ENCODE measurements at regions not wholly inside any gene's neighbourhood (a gene's known extent, or its start where the extent isn't known, plus 50 kb on each side); places are given as distances from the start of the nearest gene placed in this dataset.

DNA sequence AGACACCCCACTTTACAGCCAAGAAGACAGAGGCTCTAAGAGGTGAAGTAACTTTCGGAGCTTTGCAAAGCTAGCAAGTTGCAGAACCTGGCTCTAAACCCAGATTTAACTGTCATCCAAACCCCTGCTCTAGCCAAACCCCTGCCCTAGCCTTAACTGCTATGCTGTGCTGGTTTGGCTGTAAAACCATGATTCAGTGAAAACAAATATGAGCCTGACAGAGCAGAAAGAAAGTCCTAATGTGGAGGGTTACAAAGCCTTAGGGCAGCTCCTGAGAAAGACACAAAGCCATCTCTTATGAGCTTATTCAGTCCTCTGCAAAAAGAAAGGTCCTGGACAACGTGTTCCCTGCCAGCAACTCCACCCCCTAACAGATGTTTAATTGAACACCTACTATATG is 172.8 kb downstream of the KATNAL1 start:
- intact Hi-C loops (cut with micrococcal nuclease; ENCODE audit: unreplicated experiment): no loop called here
- CTCF ChIA-PET: interaction anchor here (0.6 kb wide), 1 partner anchor 22 kb away, joined by 3 read pairs; no protein-coding TSS in a partner anchor
- no peaks in the 10 kb centered on the region; the same call in 1 of the 2 replicates for H3K4me1 ChIP-seq (ENCODE audit: control insufficient read depth, insufficient read depth, low read length)
- H3K4me3 ChIP-seq (ENCODE audit: low read depth in 2 of 2, low read length in 2 of 2): no peak overlapping the region
- BruUV-seq (replicated peaks): no TSS peak
- no peak overlapping the region for H3K27ac ChIP-seq (ENCODE audit: low read length)
- H3K27me3 ChIP-seq (ENCODE audit: control insufficient read depth, insufficient read depth, low read length): no peaks in the 10 kb centered on the region
- ATAC-seq: no peak
- DNase-seq (ENCODE audit: low read depth, low spot score): no peak
- H3K36me3 ChIP-seq (ENCODE audit: control insufficient read depth, insufficient read depth, low read length): no peaks in the 10 kb centered on the region
- no peaks in the 10 kb centered on the region for H3K9me3 ChIP-seq (ENCODE audit: control insufficient read depth, insufficient read depth, low read depth, low read length)
- in situ Hi-C loops (cut with HindIII; ENCODE audit: low pct_unique_long_range_greater_than_20kb, low sequenced_read_pairs): no loop called here
- TF ChIP-seq, protein P1, sequence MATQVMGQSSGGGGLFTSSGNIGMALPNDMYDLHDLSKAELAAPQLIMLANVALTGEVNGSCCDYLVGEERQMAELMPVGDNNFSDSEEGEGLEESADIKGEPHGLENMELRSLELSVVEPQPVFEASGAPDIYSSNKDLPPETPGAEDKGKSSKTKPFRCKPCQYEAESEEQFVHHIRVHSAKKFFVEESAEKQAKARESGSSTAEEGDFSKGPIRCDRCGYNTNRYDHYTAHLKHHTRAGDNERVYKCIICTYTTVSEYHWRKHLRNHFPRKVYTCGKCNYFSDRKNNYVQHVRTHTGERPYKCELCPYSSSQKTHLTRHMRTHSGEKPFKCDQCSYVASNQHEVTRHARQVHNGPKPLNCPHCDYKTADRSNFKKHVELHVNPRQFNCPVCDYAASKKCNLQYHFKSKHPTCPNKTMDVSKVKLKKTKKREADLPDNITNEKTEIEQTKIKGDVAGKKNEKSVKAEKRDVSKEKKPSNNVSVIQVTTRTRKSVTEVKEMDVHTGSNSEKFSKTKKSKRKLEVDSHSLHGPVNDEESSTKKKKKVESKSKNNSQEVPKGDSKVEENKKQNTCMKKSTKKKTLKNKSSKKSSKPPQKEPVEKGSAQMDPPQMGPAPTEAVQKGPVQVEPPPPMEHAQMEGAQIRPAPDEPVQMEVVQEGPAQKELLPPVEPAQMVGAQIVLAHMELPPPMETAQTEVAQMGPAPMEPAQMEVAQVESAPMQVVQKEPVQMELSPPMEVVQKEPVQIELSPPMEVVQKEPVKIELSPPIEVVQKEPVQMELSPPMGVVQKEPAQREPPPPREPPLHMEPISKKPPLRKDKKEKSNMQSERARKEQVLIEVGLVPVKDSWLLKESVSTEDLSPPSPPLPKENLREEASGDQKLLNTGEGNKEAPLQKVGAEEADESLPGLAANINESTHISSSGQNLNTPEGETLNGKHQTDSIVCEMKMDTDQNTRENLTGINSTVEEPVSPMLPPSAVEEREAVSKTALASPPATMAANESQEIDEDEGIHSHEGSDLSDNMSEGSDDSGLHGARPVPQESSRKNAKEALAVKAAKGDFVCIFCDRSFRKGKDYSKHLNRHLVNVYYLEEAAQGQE (IDR thresholded peaks at IDR 0.05; ENCODE audit: insufficient read depth in 1 of 2, low read depth in 2 of 2, low read length in 1 of 2): no peak
- TF ChIP-seq SIN3A (IDR thresholded peaks at IDR 0.05; ENCODE audit: borderline replicate concordance, insufficient read depth, low read depth, low read length): no peak
- no peak for TF ChIP-seq TCF7L2 (IDR thresholded peaks at IDR 0.05; ENCODE audit: low read depth, low read length)
- TF ChIP-seq, protein P2, sequence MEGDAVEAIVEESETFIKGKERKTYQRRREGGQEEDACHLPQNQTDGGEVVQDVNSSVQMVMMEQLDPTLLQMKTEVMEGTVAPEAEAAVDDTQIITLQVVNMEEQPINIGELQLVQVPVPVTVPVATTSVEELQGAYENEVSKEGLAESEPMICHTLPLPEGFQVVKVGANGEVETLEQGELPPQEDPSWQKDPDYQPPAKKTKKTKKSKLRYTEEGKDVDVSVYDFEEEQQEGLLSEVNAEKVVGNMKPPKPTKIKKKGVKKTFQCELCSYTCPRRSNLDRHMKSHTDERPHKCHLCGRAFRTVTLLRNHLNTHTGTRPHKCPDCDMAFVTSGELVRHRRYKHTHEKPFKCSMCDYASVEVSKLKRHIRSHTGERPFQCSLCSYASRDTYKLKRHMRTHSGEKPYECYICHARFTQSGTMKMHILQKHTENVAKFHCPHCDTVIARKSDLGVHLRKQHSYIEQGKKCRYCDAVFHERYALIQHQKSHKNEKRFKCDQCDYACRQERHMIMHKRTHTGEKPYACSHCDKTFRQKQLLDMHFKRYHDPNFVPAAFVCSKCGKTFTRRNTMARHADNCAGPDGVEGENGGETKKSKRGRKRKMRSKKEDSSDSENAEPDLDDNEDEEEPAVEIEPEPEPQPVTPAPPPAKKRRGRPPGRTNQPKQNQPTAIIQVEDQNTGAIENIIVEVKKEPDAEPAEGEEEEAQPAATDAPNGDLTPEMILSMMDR (IDR thresholded peaks at IDR 0.05): no peak
- no peak for TF ChIP-seq POLR2AphosphoS5 (IDR thresholded peaks at IDR 0.05; ENCODE audit: low read depth, low read length)
- POLR2A ChIA-PET: no interaction called here

DNA sequence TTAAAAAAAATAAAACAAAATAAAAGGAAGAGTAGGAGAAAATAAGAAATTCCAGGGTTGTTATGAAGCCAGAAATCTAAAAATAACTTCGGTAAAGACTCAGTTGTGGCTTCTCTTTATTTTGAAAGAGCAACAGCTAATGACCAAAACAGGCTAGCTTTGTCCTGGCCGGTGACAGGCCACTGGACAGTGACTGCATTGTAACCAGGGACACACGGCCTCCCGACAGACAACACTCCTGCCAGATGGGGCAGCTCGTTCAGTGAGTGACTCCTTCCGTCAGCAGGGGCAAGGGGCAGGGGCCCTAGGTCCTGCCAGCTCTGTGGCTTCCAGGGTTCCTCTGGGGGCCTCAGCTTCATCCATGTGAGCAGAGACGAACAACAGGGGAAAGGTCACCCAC is 173.4 kb downstream of the KATNAL1 start:
- Histone ChIP-seq H3K27me3 (ENCODE audit: control insufficient read depth, insufficient read depth, low read length) (no peaks in the 10 kb centered on the region), H3K9me3 (ENCODE audit: control insufficient read depth, insufficient read depth, low read depth, low read length) (no peaks in the 10 kb centered on the region), H3K36me3 (ENCODE audit: control insufficient read depth, insufficient read depth, low read length) (no peaks in the 10 kb centered on the region), H3K27ac (ENCODE audit: low read length) (no peak overlapping the region), H3K4me1 (ENCODE audit: control insufficient read depth, insufficient read depth, low read length) (no peaks in the 10 kb centered on the region; the same call in 1 of the 2 replicates), H3K4me3 (ENCODE audit: low read depth in 2 of 2, low read length in 2 of 2) (no peak overlapping the region)
- CTCF ChIA-PET: no interaction called here
- BruUV-seq (replicated peaks): no TSS peak
- ATAC-seq: no peak
- intact Hi-C loops (cut with micrococcal nuclease; ENCODE audit: unreplicated experiment): no loop called here
- POLR2A ChIA-PET: no interaction called here
- no peak for DNase-seq (ENCODE audit: low read depth, low spot score)
- TF ChIP-seq, protein P2 (IDR thresholded peaks at IDR 0.05): no peak
- TF ChIP-seq, protein P1 (IDR thresholded peaks at IDR 0.05; ENCODE audit: insufficient read depth in 1 of 2, low read depth in 2 of 2, low read length in 1 of 2): no peak
- TF ChIP-seq TCF7L2 (IDR thresholded peaks at IDR 0.05; ENCODE audit: low read depth, low read length) (no peak), SIN3A (IDR thresholded peaks at IDR 0.05; ENCODE audit: borderline replicate concordance, insufficient read depth, low read depth, low read length) (no peak), POLR2AphosphoS5 (IDR thresholded peaks at IDR 0.05; ENCODE audit: low read depth, low read length) (no peak)
- in situ Hi-C loops (cut with HindIII; ENCODE audit: low pct_unique_long_range_greater_than_20kb, low sequenced_read_pairs): no loop called here
